ENCODE measurements at regions not wholly inside any gene's neighbourhood (a gene's known extent, or its start where the extent isn't known, plus 50 kb on each side); places are given as distances from the start of the nearest gene placed in this dataset.

DNA sequence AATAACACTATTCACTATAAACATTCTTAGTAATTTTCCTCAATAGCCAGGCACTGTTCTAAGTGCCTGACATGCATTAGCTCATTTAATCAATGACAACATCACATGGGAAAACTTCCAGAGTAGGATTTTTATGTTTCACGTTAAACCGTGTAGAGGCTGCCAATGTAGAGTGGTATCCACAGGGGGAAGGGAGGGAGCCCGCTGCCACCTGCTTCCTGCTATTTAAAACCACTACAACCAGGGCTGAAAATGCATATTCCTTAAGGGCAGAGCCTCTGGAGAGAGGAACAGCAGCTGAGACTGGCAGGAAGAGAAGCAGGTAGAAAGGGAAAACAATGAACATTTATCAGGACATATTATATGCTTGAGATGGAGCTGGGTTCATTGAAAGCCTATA, 684.3 kb upstream of the AUTS2 start:
- TF ChIP-seq, protein P1, sequence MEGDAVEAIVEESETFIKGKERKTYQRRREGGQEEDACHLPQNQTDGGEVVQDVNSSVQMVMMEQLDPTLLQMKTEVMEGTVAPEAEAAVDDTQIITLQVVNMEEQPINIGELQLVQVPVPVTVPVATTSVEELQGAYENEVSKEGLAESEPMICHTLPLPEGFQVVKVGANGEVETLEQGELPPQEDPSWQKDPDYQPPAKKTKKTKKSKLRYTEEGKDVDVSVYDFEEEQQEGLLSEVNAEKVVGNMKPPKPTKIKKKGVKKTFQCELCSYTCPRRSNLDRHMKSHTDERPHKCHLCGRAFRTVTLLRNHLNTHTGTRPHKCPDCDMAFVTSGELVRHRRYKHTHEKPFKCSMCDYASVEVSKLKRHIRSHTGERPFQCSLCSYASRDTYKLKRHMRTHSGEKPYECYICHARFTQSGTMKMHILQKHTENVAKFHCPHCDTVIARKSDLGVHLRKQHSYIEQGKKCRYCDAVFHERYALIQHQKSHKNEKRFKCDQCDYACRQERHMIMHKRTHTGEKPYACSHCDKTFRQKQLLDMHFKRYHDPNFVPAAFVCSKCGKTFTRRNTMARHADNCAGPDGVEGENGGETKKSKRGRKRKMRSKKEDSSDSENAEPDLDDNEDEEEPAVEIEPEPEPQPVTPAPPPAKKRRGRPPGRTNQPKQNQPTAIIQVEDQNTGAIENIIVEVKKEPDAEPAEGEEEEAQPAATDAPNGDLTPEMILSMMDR (IDR thresholded peaks at IDR 0.05; ENCODE audit: control extremely low read depth, extremely low read depth, low read depth, missing control alignments) = no peak
- no peak for DNase-seq (ENCODE audit: extremely low spot score)

GRCh38 chr7:68917041-68917651, 681.1 kb upstream of the AUTS2 start:
- ChIA-PET CTCF (no interaction called here), POLR2A (no interaction called here)
- TF ChIP-seq, protein P1 (IDR thresholded peaks at IDR 0.05; ENCODE audit: control extremely low read depth, extremely low read depth, low read depth, missing control alignments) = no peak
- no peak for DNase-seq (ENCODE audit: extremely low spot score)

More for the DNA sequence above, 684.3 kb upstream of the AUTS2 start:
- POLR2A ChIA-PET = no interaction called here
- CTCF ChIA-PET = no interaction called here

GRCh38 chr7:68918621-68919020, 679.7 kb upstream of the AUTS2 start:
- POLR2A ChIA-PET = no interaction called here
- TF ChIP-seq, protein P1 (IDR thresholded peaks at IDR 0.05; ENCODE audit: control extremely low read depth, extremely low read depth, low read depth, missing control alignments) = no peak
- DNase-seq (ENCODE audit: extremely low spot score) = no peak
- CTCF ChIA-PET = no interaction called here

- CTCF ChIA-PET = no interaction called here
- no peak for DNase-seq (ENCODE audit: extremely low spot score)
- TF ChIP-seq, protein P1 (IDR thresholded peaks at IDR 0.05; ENCODE audit: control extremely low read depth, extremely low read depth, low read depth, missing control alignments) = no peak
- POLR2A ChIA-PET = no interaction called here
Observed at GRCh38 chr7:68922850-68923249, 675.4 kb upstream of the AUTS2 start.

DNA sequence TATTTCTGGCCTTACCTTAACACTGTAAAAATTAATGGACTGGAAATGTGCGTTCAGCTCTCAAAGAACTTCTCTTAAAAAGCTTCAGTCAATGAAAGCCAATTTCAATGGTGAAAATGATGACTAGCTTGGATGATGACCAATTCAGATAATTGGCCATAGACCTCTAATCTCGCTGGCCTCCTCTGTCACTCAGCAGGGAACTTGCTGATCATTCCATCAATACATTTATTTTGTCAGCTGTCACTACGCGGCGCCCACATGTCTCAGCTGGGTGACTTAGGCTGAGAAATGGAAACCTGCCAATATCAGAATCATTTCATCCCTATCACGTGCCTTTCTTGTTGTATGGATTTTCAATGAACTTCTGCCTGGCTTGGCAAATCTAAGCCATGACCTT, 673.0 kb upstream of the AUTS2 start:
- POLR2A ChIA-PET = no interaction called here
- DNase-seq (ENCODE audit: extremely low spot score) = no peak
- TF ChIP-seq, protein P1 (IDR thresholded peaks at IDR 0.05; ENCODE audit: control extremely low read depth, extremely low read depth, low read depth, missing control alignments) = no peak
- CTCF ChIA-PET = no interaction called here

GRCh38 chr7:68929781-68930261, 668.5 kb upstream of the AUTS2 start:
- ChIA-PET POLR2A (no interaction called here), CTCF (no interaction called here)
- DNase-seq (ENCODE audit: extremely low spot score) = no peak
- TF ChIP-seq, protein P1 (IDR thresholded peaks at IDR 0.05; ENCODE audit: control extremely low read depth, extremely low read depth, low read depth, missing control alignments) = no peak
